Keratinocyte (primary cell): ENCODE measurements at regions not wholly inside any gene's neighbourhood (a gene's known extent, or its start where the extent isn't known, plus 50 kb on each side); places are given as distances from the start of the nearest gene placed in this dataset.

Experiments used
- DNase-seq: peaks from one replicate; pipeline ENCODE4 v3.0.0-alpha.2; 2011; ENCODE audit warnings: low read depth, missing footprints, low spot score
- FAIRE-seq: peaks from 2 replicates; lab custom pipeline; 2011; peaks lifted over from hg19 to GRCh38; lab: Jason Lieb, UNC
- H2AFZ ChIP-seq: 2 replicates; pipeline ENCODE4 v1.6.0; 2012; ENCODE audit warnings: low read length, control low read depth, inconsistent platforms; ENCODE audit not compliant: control insufficient read depth
- H3K27ac ChIP-seq: 2 replicates; pipeline ENCODE4 v1.5.1; 2011; ENCODE audit warnings: low read length; ENCODE audit not compliant: control insufficient read depth, insufficient read depth
- H3K27me3 ChIP-seq: 3 replicates; pipeline ENCODE4 v1.6.0; 2011; ENCODE audit warnings: low read length; ENCODE audit not compliant: control insufficient read depth, insufficient read depth; ENCODE audit errors: extremely low read depth
- H3K36me3 ChIP-seq, 2 experiments: 2 replicates in 1 of 2; 3 replicates in 1 of 2; pipeline ENCODE4 v1.5.1; 2011; ENCODE audit warnings: low read length in 2 of 2, mild to moderate bottlenecking in 1 of 2; ENCODE audit not compliant: control insufficient read depth in 2 of 2, insufficient read depth in 2 of 2; ENCODE audit errors: extremely low read depth in 1 of 2
- H3K4me1 ChIP-seq: 3 replicates; pipeline ENCODE4 v1.5.1; 2011; ENCODE audit warnings: low read length; ENCODE audit not compliant: control insufficient read depth, insufficient read depth; ENCODE audit errors: extremely low read depth
- H3K4me2 ChIP-seq: 3 replicates; pipeline ENCODE4 v1.6.0; 2011; ENCODE audit warnings: low read depth, low read length; ENCODE audit not compliant: control insufficient read depth, insufficient read depth; ENCODE audit errors: extremely low read depth
- H3K4me3 ChIP-seq, 3 experiments: fragments of 200-600 bp in 1 of 3; sonication (generic) in 1 of 3; 2 replicates in 2 of 3; 3 replicates in 1 of 3; pipeline ENCODE4 v1.5.1; 2011 to 2016; ENCODE audit warnings: low read length in 3 of 3, mild to moderate bottlenecking in 3 of 3, control low read depth in 2 of 3, inconsistent platforms in 1 of 3, low read depth in 1 of 3, mixed read lengths in 1 of 3, mixed run types in 1 of 3, moderate library complexity in 1 of 3; ENCODE audit not compliant: control insufficient read depth in 2 of 3, insufficient read depth in 2 of 3; ENCODE audit errors: extremely low read depth in 1 of 3
- H3K79me2 ChIP-seq: 2 replicates; pipeline ENCODE4 v1.6.0; 2012; ENCODE audit warnings: low read length; ENCODE audit not compliant: control insufficient read depth, insufficient read depth
- H3K9ac ChIP-seq: 3 replicates; pipeline ENCODE4 v1.6.0; 2011; ENCODE audit warnings: low read length; ENCODE audit not compliant: control insufficient read depth, insufficient read depth; ENCODE audit errors: extremely low read depth
- H3K9me1 ChIP-seq: 3 replicates; pipeline ENCODE4 v1.6.0; 2011; ENCODE audit warnings: low read length; ENCODE audit not compliant: control insufficient read depth, insufficient read depth; ENCODE audit errors: extremely low read depth
- H3K9me3 ChIP-seq: 2 replicates; pipeline ENCODE4 v1.5.1; 2012; ENCODE audit warnings: low read depth, low read length; ENCODE audit not compliant: control insufficient read depth
- H4K20me1 ChIP-seq: 3 replicates; pipeline ENCODE4 v1.6.0; 2011; ENCODE audit warnings: low read length; ENCODE audit not compliant: control insufficient read depth, insufficient read depth; ENCODE audit errors: extremely low read depth
- CTCF ChIP-seq, 3 experiments: IDR thresholded peaks in 1 of 3; conservative IDR thresholded peaks in 1 of 3; optimal IDR thresholded peaks in 1 of 3; 2 replicates in 2 of 3; 3 replicates in 1 of 3; pipeline versions ENCODE3 to v1.5.1; 2011; ENCODE audit warnings: low read length in 3 of 3, mild to moderate bottlenecking in 3 of 3, moderate library complexity in 2 of 3, control low read depth in 1 of 3, inconsistent platforms in 1 of 3; ENCODE audit not compliant: insufficient read depth in 2 of 3; ENCODE audit errors: extremely low read depth in 1 of 3
- EZH2 ChIP-seq: IDR thresholded peaks from one replicate; pipeline ENCODE4 v1.6.1; 2012; ENCODE audit warnings: inconsistent platforms, mild to moderate bottlenecking, low read length, moderate library complexity
- dilution Hi-C: fragments of 300-500 bp; cut with MboI; formaldehyde crosslinking; loops from one replicate; pipeline ENCODE4 v1.7.0; 2020; ENCODE audit warnings: low sequenced_read_pairs; ENCODE audit not compliant: extremely low pct_ligation_motif_present

- H3K4me2 ChIP-seq: no peak overlapping the region
- H3K36me3 ChIP-seq: no peaks in the 10 kb centered on the region
- no peak for DNase-seq
- H4K20me1 ChIP-seq: no peaks in the 10 kb centered on the region
- H3K27ac ChIP-seq: no peak overlapping the region
- H3K4me3 ChIP-seq: no peak overlapping the region
- H3K9me1 ChIP-seq: no peaks in the 10 kb centered on the region
- no peaks in the 10 kb centered on the region for H3K9me3 ChIP-seq
- H3K79me2 ChIP-seq: no peaks in the 10 kb centered on the region
- H2AFZ ChIP-seq: no peak overlapping the region
- H3K9ac ChIP-seq: no peak overlapping the region
- H3K4me1 ChIP-seq: no peaks in the 10 kb centered on the region
- no peak for TF ChIP-seq CTCF (optimal IDR thresholded peaks at IDR 0.05 in 1 of 3, IDR thresholded peaks at IDR 0.05 in 1 of 3, conservative IDR thresholded peaks at IDR 0.05 in 1 of 3; ENCODE audit: extremely low read depth in 1 of 3, insufficient read depth in 2 of 3, low read length in 3 of 3)
- dilution Hi-C loops: no loop called here
- H3K27me3 ChIP-seq: no peaks in the 10 kb centered on the region
- FAIRE-seq: no peak
These were observed 915.6 kb downstream of the AMY1C start for GRCh38 chr1:104665300-104665699.

- no peak overlapping the region for H3K4me3 ChIP-seq
- no peak overlapping the region for H2AFZ ChIP-seq
- H3K9ac ChIP-seq: no peak overlapping the region
- DNase-seq: no peak
- no peaks in the 10 kb centered on the region for H3K4me1 ChIP-seq
- dilution Hi-C loops: no loop called here
- H3K79me2 ChIP-seq: no peaks in the 10 kb centered on the region
- peaks cover 3% of the 10 kb centered on the region for H3K9me3 ChIP-seq
- no peaks in the 10 kb centered on the region for H4K20me1 ChIP-seq
- H3K27ac ChIP-seq: no peak overlapping the region
- H3K27me3 ChIP-seq: no peaks in the 10 kb centered on the region
- TF ChIP-seq EZH2 (no peak), CTCF (optimal IDR thresholded peaks at IDR 0.05 in 1 of 3, IDR thresholded peaks at IDR 0.05 in 1 of 3, conservative IDR thresholded peaks at IDR 0.05 in 1 of 3; ENCODE audit: extremely low read depth in 1 of 3, insufficient read depth in 2 of 3, low read length in 3 of 3) (no peak)
- no peak overlapping the region for H3K4me2 ChIP-seq
- H3K9me1 ChIP-seq: no peaks in the 10 kb centered on the region
- H3K36me3 ChIP-seq: no peaks in the 10 kb centered on the region
- FAIRE-seq: no peak
These were observed 922.1 kb downstream of the AMY1C start for GRCh38 chr1:104671684-104672353.
